IPS-18c (cell line): ENCODE measurements at regions not wholly inside any gene's neighbourhood (a gene's known extent, or its start where the extent isn't known, plus 50 kb on each side); places are given as distances from the start of the nearest gene placed in this dataset.
"Not testable (repeated sequence)": the region's sequence is repeated elsewhere in the genome, so short reads cannot be mapped to it uniquely, and the experiment has no call there.

Source experiments
- H3K4me3 ChIP-seq: 2 replicates; pipeline ENCODE4 v1.7.0; 2013; ENCODE audit warnings: low read depth, mild to moderate bottlenecking, low read length, moderate library complexity; ENCODE audit not compliant: insufficient read depth
- H3K9me3 ChIP-seq: one replicate; pipeline ENCODE4 v1.6.1; 2013; ENCODE audit warnings: mild to moderate bottlenecking, low read length, moderate library complexity; ENCODE audit not compliant: control insufficient read depth, insufficient read depth

DNA sequence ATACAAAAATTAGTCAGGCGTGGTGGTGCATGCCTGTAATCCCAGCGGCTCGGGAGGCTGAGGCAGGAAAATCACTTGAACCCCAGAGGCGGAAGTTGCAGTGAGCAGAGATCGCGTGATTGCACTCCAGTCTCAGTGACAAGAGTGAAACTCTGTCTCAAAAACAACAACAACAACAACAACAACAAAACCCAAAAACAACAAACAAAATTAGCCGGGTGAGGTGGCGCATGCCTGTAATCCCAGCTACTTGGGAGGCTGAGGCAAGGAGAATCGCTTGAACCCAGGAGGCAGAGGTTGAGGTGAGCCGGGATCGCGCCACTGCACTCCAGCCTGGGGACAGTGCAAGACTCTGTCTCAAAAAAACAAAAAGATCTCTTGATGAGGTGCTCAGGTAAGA, 120.5 kb upstream of the SALL4 start:
- not testable (repeated sequence) for H3K9me3 ChIP-seq, H3K4me3 ChIP-seq

DNA sequence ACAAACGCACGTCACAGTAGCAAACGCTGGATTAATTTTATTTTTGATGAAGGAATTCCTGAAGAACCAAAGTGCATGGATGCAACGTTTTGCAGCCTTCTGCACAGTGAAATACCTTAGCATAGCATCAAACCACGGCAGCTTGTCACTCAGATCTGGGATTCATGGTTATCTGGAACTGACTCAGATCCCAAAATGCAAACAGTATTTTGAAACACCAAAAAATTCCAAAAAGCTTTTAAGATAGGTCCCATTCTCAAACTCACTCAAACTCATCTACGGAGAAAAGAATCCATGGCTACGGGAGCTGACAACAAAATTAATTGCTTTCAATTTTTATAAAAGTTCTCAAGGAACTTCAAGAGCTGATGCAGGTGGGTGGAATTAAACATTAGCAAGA, 116.2 kb upstream of the SALL4 start:
- Histone ChIP-seq H3K4me3 (no peak overlapping the region), H3K9me3 (peaks cover 2% of the 10 kb centered on the region)

GRCh38 chr20:51917886-51918535, 115.7 kb upstream of the SALL4 start:
- Histone ChIP-seq H3K4me3 (no peak overlapping the region), H3K9me3 (peaks cover 2% of the 10 kb centered on the region)

DNA sequence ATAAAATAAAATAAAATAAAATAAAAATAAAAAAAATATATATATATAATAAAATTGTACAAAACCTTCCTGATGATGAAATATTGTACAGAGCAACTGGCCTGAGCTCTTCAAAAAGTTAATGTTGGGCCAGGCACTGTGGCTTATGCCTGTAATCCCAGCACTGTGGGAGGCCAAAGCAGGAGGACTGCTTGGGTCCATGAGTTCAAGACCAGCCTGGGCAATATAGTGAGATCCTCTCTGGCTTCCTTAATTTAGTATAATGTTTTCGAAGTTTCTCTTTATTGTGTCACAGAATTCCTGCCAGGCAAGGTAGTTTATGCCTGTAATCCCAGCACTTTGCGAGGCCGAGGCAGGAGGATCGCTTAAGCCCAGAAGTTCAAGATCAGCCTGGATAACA, 113.9 kb upstream of the SALL4 start:
- Histone ChIP-seq H3K9me3 (peaks cover 2% of the 10 kb centered on the region), H3K4me3 (no peak overlapping the region)

GRCh38 chr20:51914758-51915157, 112.4 kb upstream of the SALL4 start:
- Histone ChIP-seq H3K9me3 (peaks cover 2% of the 10 kb centered on the region), H3K4me3 (no peak overlapping the region)

DNA sequence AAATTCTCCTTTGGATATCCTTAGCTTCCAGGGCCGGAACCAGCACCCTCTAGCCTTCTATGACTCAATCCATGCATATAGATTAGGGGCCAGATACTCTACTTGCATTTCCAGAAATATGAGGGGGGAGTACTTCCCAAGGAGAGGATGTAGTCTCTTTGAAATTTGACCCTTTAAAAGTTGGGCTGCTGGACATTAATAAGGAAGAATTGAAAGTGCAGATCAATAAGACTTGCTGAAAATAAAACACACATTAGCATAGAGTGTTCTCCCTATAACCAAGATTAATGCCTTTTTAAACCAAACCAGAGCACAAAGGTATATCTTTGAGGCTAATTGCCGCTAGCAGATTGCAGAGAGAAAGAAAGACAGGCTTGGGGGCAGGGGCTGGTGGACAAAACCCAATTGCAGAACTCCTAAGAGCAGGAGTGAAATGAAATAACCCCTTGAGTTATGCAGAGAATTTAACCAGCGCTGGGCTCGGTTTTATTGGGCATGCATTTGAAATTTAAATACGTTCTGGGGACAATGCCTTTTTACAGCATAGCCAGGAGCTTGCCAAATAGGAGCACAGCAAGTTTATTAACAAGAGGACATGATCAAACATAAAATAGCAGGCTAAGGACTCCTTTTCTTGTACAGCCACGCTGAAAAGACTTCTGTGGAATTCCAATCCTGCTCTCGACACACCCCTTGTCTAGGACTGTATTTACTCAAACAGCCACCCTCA, 108.2 kb upstream of the SALL4 start:
- H3K4me3 ChIP-seq: no peak overlapping the region
- peaks cover 2% of the 10 kb centered on the region for H3K9me3 ChIP-seq

DNA sequence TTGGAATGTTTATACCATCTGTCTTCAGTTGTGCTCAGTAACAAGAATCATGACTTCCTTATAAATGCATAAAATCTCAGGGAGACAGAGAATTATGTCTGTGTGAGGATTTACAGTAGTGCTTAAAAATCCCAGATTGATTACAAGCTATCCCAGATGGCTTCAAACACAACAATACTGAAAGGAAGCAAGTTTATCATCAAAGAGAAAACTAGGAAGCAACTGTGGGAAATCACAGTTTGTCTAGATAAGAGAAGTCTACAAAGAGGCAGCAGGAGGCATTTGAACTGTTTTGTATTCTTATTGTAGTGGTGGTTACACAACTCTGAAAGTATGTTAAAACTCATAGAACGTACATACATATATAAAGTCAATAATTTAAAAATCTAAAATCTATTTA, 104.4 kb upstream of the SALL4 start:
- H3K4me3 ChIP-seq: no peak overlapping the region
- H3K9me3 ChIP-seq: peaks cover 2% of the 10 kb centered on the region

DNA sequence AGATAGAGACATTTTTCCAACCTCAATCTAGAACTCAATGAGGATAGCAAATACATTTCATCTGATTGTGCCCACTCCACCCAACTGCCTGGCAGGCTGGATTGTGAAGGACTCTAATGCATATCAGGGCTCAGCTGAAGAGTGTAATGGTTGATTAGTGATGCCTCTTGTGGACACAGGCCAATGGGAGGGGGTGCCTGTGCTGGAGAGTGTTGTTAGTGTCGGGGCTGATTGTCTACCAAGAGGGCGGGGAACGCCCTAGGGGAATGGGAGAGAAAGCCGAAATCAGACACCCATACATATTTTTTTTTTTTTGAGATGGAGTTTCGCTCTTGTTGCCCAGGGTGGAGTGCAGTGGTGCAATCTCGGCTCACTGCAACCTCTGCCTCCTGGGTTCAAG, 103.7 kb upstream of the SALL4 start:
- no peak overlapping the region for H3K4me3 ChIP-seq
- peaks cover 2% of the 10 kb centered on the region for H3K9me3 ChIP-seq

DNA sequence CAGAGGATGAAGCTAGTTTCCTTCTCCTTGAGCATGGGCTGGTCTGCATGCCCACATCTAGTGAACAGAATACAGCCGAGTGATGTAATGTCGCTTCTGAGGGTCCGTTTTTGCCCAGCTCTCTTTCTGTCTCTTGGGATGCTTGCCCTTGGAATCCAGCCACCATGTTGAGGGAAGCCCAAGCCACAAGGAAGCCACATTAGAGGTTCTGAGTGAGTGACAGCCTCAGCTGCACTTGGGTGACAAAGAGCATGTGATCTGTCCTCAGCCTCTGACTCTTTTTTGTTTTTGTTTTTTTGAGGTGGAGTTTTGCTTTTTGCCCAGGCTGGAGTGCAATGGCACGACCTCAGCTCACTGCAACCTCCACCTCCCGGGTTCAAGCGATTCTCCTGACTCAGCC, 100.6 kb upstream of the SALL4 start:
- Histone ChIP-seq H3K4me3 (no peak overlapping the region), H3K9me3 (peaks cover 2% of the 10 kb centered on the region)

- H3K9me3 ChIP-seq: peaks cover 2% of the 10 kb centered on the region
Measured at GRCh38 chr20:51900443-51900842, 98.1 kb upstream of the SALL4 start.

GRCh38 chr20:51899674-51900073, 97.4 kb upstream of the SALL4 start:
- Histone ChIP-seq H3K4me3 (no peak overlapping the region), H3K9me3 (peaks cover 1% of the 10 kb centered on the region)

More at GRCh38 chr20:51900443-51900842, 98.1 kb upstream of the SALL4 start:
- H3K4me3 ChIP-seq: no peak overlapping the region

DNA sequence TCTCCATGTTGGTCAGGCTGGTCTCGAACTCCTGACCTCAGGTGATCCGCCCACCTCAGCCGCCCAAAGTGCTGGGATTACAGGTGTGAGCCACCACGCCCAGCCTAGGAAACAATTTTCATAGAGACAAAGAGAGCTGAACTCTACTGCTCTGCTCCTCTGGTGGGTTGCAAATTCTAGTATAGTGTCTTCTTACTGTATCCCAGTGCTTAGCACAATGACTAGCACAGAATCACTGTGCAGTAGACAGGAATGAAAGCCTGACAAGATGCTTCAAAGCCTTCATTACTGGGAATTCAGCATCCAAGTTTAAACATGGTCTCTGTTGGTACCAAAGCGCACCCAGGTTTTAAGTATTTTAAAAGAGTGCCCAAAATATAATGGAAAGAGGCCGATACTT, 96.5 kb upstream of the SALL4 start:
- no peaks in the 10 kb centered on the region for H3K9me3 ChIP-seq
- H3K4me3 ChIP-seq: no peak overlapping the region

DNA sequence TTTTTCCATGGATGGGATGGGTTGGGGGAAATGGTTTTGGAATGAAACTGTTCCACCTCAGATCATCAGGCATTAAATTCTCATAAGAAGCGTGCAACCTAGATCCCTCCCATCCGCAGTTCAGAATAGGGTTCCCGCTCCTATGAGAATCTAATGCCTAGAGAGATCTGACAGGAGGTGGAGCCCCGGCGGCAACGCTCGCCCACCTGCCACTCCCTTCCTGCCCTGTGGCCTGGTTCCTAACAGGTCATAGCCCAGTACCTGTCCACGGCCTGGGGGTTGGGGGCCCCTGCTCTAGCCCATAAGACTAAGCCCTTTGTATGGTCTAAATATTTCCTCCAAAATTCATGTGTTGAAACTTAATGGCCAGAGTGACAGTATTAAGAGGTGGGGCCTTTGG, 92.3 kb upstream of the SALL4 start:
- Histone ChIP-seq H3K4me3 (no peak overlapping the region), H3K9me3 (no peaks in the 10 kb centered on the region)

GRCh38 chr20:51894201-51894600, 91.9 kb upstream of the SALL4 start:
- H3K9me3 ChIP-seq: no peaks in the 10 kb centered on the region
- no peak overlapping the region for H3K4me3 ChIP-seq

- H3K4me3 ChIP-seq: no peak overlapping the region
- no peaks in the 10 kb centered on the region for H3K9me3 ChIP-seq
Measured at GRCh38 chr20:51893723-51894122, 91.4 kb upstream of the SALL4 start.

- no peak overlapping the region; the same call in 1 of the 2 replicates for H3K4me3 ChIP-seq
- no peaks in the 10 kb centered on the region for H3K9me3 ChIP-seq
Measured at GRCh38 chr20:51890003-51890402, 87.7 kb upstream of the SALL4 start.

GRCh38 chr20:51889466-51889865, 87.1 kb upstream of the SALL4 start:
- H3K4me3 ChIP-seq: no peak overlapping the region; the same call in 1 of the 2 replicates
- no peaks in the 10 kb centered on the region for H3K9me3 ChIP-seq

DNA sequence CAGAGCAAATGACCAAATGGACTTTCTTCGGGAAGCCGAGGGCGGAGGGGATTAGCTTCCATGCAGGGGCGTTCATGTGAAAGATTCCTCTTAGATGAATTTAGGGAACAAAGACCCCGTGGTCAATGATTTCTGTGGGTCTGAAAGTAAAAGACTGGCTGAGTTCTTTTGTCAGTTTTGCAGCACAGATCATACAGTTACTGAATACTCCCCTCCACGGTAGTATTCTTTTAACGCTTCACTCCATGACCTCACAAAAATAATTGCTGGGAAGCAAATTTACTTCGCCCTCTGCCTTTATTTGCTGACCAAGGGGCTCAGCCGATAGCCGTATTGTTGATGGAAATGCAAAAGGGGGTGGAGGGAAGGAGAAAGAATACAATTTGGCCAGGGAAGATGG, 86.0 kb upstream of the SALL4 start:
- Histone ChIP-seq H3K4me3 (no peak overlapping the region), H3K9me3 (no peaks in the 10 kb centered on the region)
